Adrenal gland (tissue), 9 donors: ENCODE measurements at regions not wholly inside any gene's neighbourhood (a gene's known extent, or its start where the extent isn't known, plus 50 kb on each side); places are given as distances from the start of the nearest gene placed in this dataset.

Experiments used
- DNase-seq, 7 donors: peaks; one replicate each; pipeline ENCODE4 v3.0.0-alpha.2; 2019 to 2020
- H3K27ac ChIP-seq, 5 donors: fragments of 200-600 bp; sonication (generic) in 4 of 5; 1 replicate in 3 of 5; 2 replicates in 2 of 5; pipeline versions ENCODE4 v1.5.1 to v1.8.0; 2016 to 2020; ENCODE audit warnings: mild to moderate bottlenecking in 1 of 5
- H3K27me3 ChIP-seq: fragments of 200-600 bp; 2 replicates; pipeline ENCODE4 v1.8.0; 2021
- H3K36me3 ChIP-seq, 2 donors: fragments of 200-600 bp; replicated peaks in 1 of 2; 1 replicate in 1 of 2; 2 replicates in 1 of 2; pipeline versions ENCODE4 v1.5.1 to v1.8.0; 2018 to 2022
- H3K4me1 ChIP-seq, 2 donors: fragments of 200-600 bp; replicated peaks in 1 of 2; 1 replicate in 1 of 2; 2 replicates in 1 of 2; pipeline versions ENCODE4 v1.5.1 to v1.8.0; 2018 to 2021
- H3K4me3 ChIP-seq, 4 donors: fragments of 200-600 bp; sonication (generic) in 3 of 4; one replicate each; pipeline ENCODE4 v1.5.1; 2016 to 2018
- H3K9me3 ChIP-seq, 3 donors: fragments of 200-600 bp; sonication (generic) in 1 of 3; replicated peaks in 1 of 3; 1 replicate in 2 of 3; 2 replicates in 1 of 3; pipeline versions ENCODE4 v1.5.1 to v1.8.0; 2016 to 2021
- POLR2A ChIP-seq, 2 donors: fragments of 450-650 bp; IDR thresholded peaks; one replicate each; pipeline ENCODE4 v1.6.1; 2017; ENCODE audit warnings: antibody characterized with exemption in 2 of 2, mild to moderate bottlenecking in 2 of 2, moderate library complexity in 1 of 2
- WGBS, 4 donors: extraction: QIAGEN DNeasy Blood & Tissue Kit in 2 of 4; methylation state at CpG; one replicate each; pipeline versions ENCODE4 v1.1.5 to v1.1.7; 2013 to 2017; 5-methylcytosine and 5-hydroxymethylcytosine counted together
- intact Hi-C, 2 donors: fragments of 100-400 bp; cut with DNase I; formaldehyde crosslinking; loops; one replicate each; pipeline versions ENCODE4 v1.14.1 to v1.15.0; 2022 to 2023
- TF ChIP-seq, protein P1 (sequence below), 6 experiments: fragments of 450-650 bp in 4 of 6; fragments of 200-600 bp in 2 of 6; sonication (generic) in 1 of 6; IDR thresholded peaks; 1 replicate in 5 of 6; 2 replicates in 1 of 6; pipeline versions ENCODE4 v1.5.1 to v1.8.0; 2016 to 2021; ENCODE audit warnings: antibody characterized with exemption in 6 of 6, mild to moderate bottlenecking in 2 of 6, moderate library complexity in 1 of 6
- donor health status: healthy with polysubstance abuse.
- donor health status: Bipolar disorder and iron deficiency.
- donor health status: DM: yes; HTN: yes; CAD: no.
- donor health status: DM: no; HTN: no; CAD: no.
- donor health status: DM: no; HTN: no; CAD: no.

- Histone ChIP-seq H3K36me3 (no peaks in the 10 kb centered on the region), H3K27me3 (no peaks in the 10 kb centered on the region), H3K27ac (no peak overlapping the region), H3K9me3 (no peaks in the 10 kb centered on the region), H3K4me1 (no peaks in the 10 kb centered on the region), H3K4me3 (no peak overlapping the region)
- no peak for DNase-seq
- TF ChIP-seq POLR2A (IDR thresholded peaks at IDR 0.05): no peak
- TF ChIP-seq, protein P1, sequence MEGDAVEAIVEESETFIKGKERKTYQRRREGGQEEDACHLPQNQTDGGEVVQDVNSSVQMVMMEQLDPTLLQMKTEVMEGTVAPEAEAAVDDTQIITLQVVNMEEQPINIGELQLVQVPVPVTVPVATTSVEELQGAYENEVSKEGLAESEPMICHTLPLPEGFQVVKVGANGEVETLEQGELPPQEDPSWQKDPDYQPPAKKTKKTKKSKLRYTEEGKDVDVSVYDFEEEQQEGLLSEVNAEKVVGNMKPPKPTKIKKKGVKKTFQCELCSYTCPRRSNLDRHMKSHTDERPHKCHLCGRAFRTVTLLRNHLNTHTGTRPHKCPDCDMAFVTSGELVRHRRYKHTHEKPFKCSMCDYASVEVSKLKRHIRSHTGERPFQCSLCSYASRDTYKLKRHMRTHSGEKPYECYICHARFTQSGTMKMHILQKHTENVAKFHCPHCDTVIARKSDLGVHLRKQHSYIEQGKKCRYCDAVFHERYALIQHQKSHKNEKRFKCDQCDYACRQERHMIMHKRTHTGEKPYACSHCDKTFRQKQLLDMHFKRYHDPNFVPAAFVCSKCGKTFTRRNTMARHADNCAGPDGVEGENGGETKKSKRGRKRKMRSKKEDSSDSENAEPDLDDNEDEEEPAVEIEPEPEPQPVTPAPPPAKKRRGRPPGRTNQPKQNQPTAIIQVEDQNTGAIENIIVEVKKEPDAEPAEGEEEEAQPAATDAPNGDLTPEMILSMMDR (IDR thresholded peaks at IDR 0.05): no peak
- WGBS, 4 donors: 35 to 67% (median 47%) methylated on average over 1 of the region's 1 CpG
- intact Hi-C loops: no loop called here
Measured at GRCh38 chr16:59154295-59154694, 420.2 kb upstream of the GOT2 start.

- no peak overlapping the region for H3K27ac ChIP-seq
- 61 to 74% (median 68%) methylated on average over 2 of the region's 2 CpGs for WGBS, 4 donors
- intact Hi-C loops: no loop called here
- H3K4me3 ChIP-seq: no peak overlapping the region
- TF ChIP-seq, protein P1 (IDR thresholded peaks at IDR 0.05): no peak
- TF ChIP-seq POLR2A (IDR thresholded peaks at IDR 0.05): no peak
- no peaks in the 10 kb centered on the region for H3K27me3 ChIP-seq
- no peaks in the 10 kb centered on the region for H3K36me3 ChIP-seq
- H3K4me1 ChIP-seq: no peaks in the 10 kb centered on the region
- H3K9me3 ChIP-seq: no peaks in the 10 kb centered on the region
- no peak for DNase-seq
Measured at GRCh38 chr16:59148769-59149155, 414.6 kb upstream of the GOT2 start.

DNA sequence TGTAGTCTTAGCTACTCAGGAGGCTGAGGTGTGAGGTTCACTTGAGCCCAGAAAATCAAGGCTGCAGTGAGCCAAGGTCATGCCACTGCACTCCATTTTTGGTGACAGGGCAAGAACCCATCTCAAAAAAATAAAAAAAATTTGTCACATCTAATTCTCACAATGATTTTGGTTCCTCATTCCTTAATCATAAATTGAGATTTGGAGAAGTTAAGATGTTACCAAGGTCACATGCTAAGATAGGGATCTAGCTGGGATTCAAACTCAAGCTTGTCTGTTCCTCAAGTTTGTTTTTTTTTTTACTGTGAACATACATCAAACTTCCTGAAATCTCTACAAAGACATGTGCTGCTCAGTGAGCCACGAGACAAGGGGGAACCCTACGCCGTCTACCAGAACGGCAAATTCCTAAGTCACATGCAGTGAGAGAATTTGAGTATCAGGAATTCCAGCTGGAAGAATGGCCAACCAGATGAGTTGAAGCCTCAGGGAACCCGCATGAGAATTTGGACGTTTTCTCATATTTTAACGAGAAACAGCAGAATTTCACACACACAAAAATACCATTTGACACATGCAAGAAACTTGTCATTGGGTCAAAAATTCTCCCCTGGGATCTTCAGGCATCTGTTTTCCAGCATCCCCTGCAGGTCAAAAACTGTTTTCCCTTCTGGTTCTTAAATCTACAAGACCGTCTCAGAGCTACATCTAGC is 414.1 kb upstream of the GOT2 start:
- Histone ChIP-seq H3K4me3 (no peak overlapping the region), H3K4me1 (no peaks in the 10 kb centered on the region), H3K27me3 (no peaks in the 10 kb centered on the region), H3K9me3 (no peaks in the 10 kb centered on the region), H3K27ac (no peak overlapping the region), H3K36me3 (no peaks in the 10 kb centered on the region)
- DNase-seq: peak in 2 of 7 donors; percentile 9 to 13
- intact Hi-C loops: no loop called here
- 55 to 68% (median 63%) methylated on average over 8 of the region's 8 CpGs for WGBS, 4 donors
- TF ChIP-seq, protein P1 (IDR thresholded peaks at IDR 0.05): no peak
- no peak for TF ChIP-seq POLR2A (IDR thresholded peaks at IDR 0.05)

DNA sequence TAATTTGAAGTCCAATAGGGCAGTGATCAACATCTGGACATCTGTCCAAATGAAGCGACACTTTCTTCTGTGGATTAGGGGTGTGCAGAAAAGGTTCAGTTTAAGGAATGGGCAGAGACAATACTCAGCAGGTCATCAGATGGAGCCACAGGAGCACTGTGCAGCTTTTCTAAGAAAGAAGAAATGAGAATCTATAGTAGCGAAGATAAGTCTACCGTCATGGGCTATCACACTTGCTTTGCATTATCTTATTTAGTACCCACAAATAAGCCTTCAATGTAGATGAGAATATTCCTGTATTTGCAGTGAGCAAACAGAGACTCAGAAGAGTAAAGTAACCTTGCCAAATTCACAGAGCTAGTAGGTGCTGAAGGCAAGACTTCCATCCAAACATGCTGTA is 412.0 kb upstream of the GOT2 start:
- H3K27me3 ChIP-seq: no peaks in the 10 kb centered on the region
- no peaks in the 10 kb centered on the region for H3K36me3 ChIP-seq
- 82 to 96% (median 90%) methylated on average over 3 of the region's 3 CpGs for WGBS, 4 donors
- no peak overlapping the region for H3K27ac ChIP-seq
- no peak for DNase-seq
- TF ChIP-seq, protein P1 (IDR thresholded peaks at IDR 0.05): no peak
- no peak for TF ChIP-seq POLR2A (IDR thresholded peaks at IDR 0.05)
- no peaks in the 10 kb centered on the region for H3K4me1 ChIP-seq
- intact Hi-C loops: no loop called here
- no peaks in the 10 kb centered on the region for H3K9me3 ChIP-seq
- H3K4me3 ChIP-seq: no peak overlapping the region
